ENCODE measurements at regions not wholly inside any gene's neighbourhood (a gene's known extent, or its start where the extent isn't known, plus 50 kb on each side); places are given as distances from the start of the nearest gene placed in this dataset.

DNA sequence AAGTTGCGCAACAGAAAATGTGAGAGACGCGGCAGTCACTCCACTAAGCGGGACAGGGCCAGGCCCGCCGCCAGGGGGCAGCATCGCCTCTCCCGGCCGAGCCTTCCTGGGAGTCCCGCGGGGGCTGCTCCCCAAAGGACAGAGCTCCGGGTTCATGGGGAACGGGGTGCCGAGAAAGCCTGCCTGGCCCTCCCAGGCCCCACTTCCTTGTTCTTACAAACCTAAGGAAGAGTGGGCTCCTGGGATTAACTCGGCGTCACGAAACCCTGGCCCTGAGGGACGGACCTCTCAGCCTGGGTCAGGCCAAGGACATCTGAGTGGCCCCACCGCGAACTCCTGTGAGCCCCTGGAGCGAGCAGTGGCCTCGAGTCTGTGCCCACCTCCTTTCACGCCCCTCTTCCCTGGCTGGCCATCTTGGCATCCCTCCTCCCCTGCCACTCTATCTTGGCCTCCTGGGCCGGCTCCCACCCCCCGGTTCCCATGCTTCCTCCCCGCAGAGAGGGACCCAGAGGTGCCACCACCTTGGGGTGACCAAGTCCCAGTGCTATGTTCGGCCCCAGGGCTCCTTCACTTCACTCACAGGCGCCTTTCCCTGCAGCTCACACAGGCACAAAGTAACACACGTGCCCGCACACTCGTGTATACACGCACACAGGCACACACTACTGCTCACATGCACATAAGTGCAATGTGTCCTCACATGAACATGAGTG, 99.9 kb upstream of the FGF3 start:
- peak; percentile 81 for DNase-seq

DNA sequence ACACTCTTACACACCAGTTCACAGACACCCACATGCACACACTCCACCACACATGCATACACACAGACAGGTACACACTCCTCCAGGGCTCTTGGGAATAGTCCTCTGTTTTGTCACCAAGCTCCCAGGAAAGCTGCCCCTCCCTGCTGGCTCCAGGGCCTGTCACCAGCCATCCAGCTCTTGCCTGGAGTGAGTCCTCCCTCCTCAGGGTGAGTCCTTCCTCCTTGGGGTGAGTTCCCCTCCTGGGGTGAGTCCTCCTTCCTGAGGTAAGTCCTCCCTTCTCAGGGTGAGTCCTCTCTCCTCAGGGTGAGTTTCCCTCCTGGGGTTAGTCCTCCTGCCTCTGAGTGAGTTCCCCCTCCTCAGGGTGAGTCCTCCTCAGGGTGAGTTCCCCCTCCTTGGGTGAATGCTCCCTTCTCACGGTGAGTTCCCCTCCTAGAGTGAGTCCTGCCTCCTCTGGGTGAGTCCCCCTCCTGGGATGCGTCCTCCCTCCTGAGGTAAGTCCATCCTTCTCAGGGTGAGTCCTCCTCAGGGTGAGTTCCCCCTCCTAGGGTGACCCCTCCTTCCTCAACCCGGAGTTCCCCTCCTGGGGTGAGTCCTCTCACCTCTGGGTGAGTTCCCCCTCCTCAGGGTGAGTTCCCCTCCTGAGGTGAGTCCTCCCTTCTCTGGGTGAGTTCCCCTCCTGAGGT, 100.6 kb upstream of the FGF3 start:
- DNase-seq: peak; percentile 15

DNA sequence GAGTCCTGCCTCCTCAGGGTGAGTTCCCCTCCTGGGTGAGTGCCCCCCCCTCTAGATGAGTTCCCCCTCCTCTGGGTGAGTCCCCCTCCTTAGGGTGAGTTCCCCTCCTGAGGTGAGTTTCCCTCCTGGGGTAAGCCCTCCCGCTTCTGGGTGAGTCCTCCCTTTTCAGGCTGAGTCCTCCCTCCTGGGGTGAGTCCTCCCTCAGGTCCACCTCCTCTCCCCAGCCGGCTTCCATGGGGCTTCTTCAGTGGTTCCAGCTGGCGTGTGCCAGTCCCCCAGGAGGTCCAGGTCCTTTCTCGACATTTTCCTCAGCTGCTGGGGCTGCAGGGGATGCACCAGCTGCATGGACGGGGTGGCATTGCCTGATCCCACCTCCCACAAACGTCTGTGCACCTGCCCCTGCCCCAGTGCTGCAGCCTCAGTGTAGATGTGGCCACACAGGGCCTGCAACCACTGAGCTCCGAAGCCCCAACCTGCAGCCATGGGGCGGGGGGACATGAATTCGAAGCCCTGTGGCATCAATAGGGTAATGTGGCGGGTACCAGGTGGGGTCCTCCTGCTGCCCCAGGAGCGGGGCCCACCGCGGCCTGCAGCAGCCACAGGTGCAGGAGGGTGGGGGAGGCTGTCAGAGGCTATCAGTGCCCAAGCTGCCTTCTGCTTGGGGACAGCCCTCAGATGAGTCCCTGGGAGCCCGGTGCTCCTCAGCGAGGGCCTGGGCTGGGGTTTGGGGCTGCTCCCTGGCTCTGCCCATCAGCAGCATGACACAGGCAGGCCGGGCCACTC, 101.3 kb upstream of the FGF3 start:
- DNase-seq: peak; percentile 11

DNA sequence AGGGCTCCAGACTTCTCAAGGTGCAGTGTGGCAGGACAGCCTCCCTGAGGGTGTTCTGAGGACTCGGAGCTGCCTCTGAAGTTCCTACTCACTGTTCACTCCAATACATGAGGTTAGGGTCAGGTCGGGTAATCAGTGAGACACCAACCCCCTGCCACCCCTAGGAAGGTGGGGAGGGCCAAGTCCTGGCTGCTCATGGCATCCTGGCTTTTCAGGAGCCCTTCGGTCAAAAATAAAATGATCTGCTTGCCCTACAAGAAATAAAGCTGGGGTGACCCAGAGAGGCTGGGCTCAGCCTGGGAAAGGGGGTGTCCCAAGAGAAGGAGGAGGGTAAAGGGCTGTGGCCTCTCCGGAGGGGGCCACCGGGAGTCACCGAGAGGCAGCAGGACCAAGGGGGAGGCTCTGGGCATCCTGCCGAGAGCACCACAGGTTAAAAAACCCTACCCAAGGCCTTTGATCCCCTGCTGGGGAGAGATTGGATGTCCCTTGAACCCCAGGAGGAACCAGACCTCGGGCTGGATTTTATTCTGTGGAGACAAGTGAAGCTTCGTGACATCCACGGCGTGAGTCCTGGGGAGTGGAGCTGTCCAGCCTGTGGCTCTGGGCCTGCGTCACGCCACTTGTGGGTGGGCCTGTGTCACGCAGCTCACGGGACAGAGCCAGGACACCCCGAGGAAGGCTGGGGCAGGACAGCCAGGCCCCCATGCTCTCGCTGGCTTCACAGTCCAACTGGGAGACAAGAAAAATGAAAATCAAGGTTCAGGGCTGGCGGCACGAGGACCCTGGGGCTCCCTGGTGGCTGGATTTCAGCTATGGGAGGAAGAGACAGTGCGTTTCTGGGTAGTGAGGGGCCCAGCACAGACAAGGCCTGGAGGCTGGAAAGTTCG, 102.2 kb upstream of the FGF3 start:
- DNase-seq: peak; percentile 15

DNA sequence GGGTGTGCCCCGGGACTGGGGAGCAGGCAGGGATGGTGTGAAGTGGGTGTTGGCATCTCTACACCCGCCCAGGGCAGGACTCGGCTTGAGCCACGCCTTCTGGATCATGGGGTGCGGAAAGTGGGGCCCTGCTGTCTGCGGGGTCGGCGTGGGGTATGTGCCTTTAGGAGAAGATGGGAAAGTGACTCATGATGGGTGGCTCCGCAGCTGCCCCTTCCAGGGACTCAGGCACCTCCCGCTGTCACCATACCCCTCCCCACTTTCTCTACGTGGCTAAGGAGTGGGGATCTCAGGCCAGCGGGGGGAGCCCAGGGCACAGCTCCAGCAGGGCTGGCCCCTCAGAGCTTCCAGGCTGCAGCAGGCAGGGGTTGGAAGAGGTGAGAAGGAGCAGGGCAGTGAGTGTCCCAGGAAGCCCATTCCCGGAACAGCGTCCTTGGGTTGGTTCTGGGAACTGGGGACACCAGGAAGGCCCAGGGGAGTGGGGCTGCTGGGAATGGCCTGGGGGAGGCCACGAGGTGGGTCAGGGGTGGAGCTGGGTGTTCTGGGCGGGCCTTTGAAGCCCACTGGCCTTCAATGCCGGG, 102.9 kb upstream of the FGF3 start:
- DNase-seq: peak; percentile 15

DNA sequence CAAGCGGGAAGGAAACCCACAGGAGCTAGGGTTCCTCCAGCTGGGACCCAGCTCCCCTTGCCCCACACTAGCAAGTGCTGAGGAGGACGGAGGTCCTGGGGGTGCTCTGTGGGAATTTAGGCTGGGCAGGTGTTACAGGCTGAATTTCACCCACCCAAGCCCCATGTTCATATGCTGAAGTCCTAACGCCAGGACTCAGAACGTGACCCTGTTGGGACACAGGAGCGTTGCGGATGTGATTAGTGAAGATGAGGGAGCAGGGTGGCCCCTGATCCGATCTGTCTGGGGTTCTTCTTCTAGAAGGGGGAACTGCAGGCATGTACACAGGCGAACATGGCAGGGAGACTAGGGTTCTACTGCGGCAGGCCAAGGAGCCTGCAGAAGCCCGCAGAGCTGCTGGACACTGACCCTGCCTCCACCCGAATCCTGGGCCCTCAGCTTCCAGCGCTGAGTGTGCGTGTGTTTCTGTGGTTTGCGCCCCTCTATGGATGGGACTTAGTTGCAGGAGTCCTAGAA, 103.4 kb upstream of the FGF3 start:
- DNase-seq: peak; percentile 5

DNA sequence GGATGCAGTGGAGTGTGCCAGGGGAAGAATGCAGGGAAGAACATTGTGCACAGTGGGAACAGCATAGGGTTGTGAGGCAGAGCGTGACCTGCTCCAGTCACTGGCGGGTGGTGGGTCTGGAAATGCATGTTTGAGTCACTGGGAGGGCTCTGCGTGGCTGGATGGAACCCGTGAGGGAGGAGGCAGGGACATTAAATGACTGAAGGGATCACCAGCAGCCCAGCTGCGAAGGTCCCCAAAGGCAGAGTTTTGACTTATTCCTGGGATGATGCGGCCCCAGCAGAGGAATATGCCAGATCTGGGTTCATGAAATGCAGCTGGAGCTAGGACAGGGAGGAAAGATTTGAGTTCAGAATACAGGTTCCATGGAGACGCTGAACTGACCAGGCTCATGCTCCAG, 104.0 kb upstream of the FGF3 start:
- peak; percentile 7 for DNase-seq

DNA sequence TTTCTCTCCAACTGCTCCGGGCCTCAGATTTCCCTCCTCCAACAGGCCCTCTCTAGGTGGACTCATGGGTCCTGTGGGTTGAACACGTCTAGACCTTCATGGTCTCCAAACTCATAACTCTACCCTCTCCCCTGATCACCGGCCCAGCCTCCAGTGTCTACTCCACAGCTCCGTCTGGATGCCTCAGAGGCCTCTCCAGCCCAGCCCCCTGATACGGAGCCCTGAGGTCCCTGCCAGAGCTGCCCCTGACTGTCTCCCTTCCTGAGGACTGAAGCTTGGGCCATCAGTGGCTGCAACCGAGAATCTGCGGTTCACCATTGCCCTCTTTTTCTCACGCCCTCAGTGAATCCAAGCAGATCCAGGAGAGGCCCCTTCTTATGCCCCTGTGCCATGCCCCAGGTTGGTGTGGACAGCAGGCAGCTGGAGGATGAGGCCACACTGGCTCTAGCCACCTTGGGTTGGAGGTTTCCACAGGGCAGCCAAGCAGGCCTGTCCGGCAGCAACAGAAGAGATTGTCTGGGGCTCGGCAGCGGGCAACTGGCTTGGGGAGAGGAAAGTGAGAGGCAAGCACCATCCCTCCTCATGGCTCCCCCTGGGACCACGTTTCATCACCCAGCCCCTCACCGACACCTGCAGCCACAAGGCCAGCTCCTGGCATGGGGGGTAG, 104.6 kb upstream of the FGF3 start:
- DNase-seq: peak; percentile 13

DNA sequence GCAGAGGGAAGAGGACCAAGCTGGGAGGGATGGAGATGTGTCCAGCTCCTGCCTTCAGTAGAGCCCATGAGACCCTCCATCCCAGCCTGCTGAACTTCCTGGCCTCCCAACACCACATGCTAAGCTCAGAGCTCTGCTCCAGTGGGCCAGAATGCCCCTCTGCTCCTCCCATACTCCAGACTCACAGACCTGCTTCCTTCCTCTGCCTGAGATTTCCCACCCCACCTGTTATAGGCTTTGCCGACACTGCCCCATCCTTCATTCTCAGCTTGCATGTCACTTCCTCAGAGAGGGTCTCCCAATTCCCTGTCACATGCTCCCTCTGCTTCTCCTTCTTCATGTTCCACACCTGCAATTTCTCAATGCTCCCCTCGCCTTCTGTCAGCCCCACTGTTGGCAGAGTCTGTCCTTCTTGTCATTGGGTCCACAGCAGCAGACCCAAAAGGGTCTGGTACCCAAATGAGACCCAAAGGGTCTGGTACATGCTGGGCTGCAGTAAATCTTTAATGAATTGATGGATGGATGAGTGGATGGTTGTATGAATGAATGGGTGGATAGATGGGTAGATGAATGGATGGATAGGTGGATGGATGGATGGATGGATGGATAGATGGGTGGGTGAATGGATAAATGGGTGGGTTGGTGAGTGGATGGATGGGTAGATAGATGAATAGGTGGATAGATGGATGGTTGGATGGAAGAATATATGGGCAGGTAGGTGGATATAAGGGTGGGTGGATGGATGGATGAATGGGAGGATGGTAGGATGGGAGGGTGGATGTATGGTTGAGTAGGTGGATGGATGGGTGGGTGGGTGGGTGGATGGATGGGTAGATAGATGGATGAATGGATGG, 105.3 kb upstream of the FGF3 start:
- no peak for DNase-seq

DNA sequence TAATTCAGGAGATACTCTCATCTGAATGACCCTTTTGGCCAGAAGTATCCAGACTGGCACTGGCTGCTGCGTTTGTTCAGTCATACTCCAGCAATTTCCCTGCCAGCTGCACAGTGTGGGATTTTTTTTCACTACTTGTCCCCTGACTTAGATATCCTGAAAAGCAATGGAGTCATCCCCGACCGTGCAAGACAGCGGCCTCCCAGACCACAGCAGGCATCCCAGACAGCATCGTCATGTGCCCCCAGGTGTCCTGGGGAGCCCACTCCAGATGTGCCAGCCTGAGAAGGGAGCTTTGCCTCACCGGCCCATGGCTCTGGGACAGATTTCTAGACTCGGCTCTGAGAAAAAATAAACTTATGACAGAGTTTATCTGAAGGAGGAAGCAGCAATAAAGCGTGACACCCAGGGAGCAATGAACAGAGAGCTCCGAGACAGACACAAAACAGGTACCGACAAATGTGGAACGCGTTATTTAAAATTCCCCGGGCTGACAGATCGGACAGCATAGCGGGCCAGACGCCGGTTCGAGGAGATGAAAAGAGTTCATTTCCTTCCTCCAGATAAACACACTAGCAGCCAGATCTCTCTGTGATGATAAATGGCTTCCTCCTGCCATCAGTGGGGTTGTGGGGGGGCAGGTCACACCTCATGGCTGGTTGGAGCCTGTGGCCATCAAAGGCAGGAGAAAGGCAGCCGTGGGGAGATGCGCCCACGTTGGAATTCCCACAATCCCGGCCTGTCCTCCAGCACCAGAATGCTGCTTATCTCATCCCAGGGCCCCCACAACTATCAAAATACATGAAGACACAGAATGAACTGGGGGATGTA, 106.4 kb upstream of the FGF3 start:
- peak; percentile 14 for DNase-seq

DNA sequence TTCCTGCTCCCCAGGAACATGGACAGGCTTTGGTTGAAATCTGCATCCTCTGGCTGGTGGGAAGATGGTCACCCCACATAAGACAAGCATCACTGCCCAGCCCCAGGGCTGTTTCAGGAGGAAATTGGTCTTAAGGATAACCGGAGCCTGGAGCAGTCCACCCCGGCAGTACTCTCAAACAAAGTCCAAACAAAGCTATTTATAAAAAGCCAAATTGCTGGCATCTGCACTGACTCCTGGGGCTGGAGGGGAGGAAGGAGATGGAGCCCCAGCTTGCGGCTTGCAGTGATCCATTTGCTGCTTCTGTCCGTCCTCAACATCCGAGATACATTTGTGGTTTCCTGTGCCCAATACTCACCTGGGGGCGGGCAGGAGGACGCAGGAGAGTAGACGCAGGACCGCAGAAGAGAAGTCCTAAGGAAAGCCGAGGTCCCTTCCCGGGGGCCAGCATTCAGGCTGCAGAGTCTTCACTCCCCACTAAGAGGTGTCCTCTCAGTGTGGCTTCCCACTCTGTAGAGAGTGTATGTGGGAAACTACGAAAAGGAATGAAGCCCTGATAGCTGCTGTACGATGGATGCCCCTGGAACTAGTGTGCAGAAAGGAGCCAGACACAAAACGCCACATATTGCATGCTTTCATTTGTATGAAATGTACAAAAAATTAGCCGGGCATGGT, 107.3 kb upstream of the FGF3 start:
- DNase-seq: peak; percentile 13

DNA sequence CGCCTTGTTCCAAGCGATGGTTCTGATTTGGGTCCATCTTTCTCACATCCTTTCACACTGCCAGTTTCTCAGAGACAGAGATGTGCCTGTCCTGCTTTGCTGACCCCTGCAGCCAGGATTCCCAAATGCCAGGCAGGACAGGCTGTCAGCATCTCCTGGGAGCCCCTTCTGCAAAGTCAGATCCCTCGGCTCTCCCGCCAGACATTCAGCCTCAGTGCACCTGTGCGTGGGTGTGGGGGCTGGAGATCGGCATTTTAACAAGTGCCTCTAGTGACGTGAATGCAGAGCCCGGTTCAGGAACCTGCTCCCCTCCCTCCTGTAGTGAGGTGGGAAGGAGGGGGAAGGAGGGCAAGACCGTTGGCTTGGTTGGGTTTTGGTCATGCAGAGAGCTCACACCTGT, 108.9 kb upstream of the FGF3 start:
- DNase-seq: peak; percentile 10

DNA sequence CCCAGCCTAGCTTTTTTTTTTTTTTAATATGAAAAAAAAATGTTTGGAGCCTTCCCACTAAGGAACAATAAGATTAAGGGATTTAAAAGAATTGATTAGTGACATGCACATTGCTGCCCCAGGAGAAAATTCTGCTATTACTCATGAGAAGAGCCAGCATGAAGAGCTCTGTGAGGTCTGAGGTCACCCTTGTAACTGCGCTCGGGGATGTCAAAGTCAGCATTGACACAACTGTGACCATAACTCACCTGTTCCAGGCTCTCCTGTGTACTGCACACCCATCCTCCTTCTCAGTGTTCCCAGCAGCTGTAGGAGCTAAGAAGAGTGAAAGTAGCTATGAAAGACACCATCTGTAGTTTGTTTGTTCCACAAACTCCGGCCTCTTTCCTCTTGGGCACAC, 109.8 kb upstream of the FGF3 start:
- DNase-seq: peak; percentile 2

DNA sequence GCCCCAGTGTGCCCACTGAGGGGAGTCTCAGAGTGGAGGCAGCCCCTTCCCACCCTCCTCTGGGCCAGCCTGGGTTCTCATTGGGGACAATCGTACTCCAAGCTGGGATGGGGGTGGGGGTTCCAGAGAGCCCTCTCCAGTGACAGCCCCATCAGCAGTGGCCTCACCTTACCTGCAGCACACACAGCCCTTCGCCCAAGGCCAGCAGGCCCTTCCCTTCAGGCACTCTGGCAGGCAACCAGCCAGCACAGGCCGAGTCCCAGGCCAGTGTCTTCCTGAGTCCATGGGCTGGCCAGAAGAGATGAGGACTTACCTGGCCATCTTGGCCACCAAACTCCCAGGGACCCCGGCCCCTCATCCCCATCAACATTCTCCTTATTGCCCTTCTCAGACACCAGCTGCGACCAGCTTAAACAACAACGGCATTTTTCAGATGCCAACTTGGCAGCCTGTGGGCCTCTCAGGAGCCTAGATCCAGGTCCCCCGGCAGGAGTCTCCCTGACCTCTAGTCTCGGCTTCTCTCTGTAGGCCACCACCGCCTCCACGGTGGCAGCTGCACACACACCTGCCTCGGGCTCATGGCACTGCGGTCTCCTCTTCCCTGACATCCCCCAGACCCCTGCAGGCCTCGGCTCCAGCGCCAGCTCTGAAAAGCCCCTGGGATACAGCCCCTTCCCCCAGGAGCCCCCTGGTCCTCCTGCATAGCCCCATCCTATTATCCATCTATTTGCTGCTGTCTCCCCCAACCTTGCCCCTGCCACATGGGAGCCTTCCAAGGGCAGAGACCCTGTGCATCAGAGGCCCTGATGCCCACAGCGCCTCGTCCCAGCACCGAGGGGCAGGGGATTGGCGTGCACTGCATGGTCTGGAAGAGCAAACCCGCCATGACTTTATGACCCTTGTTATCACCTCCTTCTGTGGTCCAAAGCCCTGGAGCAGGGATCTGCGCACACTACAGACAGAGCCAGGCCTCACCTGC, 111.2 kb upstream of the FGF3 start:
- DNase-seq: peak; percentile 7

DNA sequence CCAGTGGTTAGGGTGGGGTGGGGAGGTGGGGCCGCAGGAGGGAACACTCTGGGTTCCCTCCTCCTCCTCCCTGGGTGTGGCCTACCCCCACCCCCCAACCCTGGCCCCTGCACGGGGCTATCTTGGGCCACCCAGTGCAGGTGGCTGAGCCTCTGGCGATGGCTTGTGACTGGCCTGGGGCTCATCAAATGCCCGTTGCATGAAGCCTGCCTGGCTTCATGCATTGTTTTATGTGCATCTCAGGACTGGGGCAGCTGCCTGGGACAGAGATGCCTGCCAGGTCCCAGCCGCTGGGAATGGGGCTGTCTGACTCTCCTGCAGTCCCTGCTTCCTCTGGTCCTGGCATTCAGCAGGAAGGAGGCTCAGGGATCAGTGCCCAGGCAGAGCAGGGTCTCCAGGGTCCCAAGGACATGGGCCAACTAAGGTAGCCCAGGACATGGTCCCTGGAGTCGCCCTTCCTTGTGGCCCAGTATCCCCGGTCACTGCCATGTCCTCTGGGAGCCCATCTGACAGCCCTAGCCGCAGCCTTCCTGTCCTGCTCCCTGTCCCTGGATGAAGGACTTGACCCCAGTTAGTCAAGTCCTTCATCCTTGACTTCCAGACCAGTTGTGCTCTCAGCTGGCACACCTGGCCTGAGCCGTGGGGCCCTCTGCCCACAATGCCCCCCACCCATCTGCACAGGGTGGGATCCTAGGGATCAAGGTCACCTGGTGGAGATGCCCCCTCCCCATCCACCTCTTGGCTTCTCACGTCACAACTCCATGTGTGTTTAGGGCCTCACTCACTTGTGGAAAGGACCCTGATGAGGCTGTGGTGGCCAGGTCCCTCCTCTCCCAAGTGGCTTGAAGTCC, 112.1 kb upstream of the FGF3 start:
- peak; percentile 4 for DNase-seq

DNA sequence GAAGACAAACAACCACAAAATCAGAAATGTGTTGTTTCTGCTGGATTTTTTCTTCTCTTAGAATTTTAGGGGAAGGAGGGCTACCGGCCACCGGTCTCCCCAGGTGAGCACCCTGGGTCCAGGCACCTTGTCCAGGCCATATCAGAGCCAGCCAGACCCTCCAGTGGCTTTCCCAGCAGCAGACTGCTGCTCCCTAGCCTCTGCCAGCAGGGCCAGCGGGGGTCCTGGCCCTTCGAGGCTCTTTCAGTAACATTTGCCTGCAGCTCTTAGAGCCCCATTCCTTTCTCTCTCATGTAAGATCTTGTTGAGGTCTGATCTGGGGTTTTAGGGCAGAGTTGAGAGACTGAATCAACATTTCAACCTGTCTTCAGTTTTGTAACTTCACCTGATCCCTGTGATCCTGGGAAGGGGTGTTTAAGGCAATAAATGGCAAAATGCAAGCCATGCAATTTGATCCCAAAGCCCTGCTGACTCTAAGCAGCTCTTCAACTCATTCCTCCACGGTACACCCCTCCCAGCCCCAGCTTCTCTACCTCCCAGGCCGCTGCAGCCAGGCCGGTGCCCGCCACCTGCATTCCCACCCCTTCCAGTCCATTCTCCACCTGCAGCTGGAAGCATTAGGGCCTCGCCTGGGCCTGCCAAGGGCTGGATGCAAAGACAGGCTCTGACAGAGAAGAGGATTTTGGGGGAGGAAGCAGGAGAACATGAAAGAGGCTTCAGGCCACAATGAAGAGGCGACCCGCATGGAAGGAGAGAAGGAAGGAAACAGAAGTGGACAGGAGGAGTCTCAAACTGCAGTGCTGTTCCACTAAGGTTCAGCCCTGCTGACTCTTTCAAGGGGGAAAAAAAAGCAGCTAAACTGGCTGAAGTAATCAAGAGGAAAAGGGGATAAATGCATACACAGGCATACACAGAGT, 113.0 kb upstream of the FGF3 start:
- DNase-seq: peak; percentile 6
